IPS DF 6.9 (cell line): ENCODE measurements at regions not wholly inside any gene's neighbourhood (a gene's known extent, or its start where the extent isn't known, plus 50 kb on each side); places are given as distances from the start of the nearest gene placed in this dataset.

Experiments used
- DNase-seq: peaks from one replicate; pipeline ENCODE4 v3.0.0-alpha.2; 2013; ENCODE audit warnings: low read depth, low spot score
- H3K27ac ChIP-seq: one replicate; pipeline ENCODE4 v1.5.1; 2013; ENCODE audit warnings: low read length, control low read depth
- H3K27me3 ChIP-seq: 2 replicates; pipeline ENCODE4 v1.6.1; 2013; ENCODE audit warnings: mild to moderate bottlenecking, low read length; ENCODE audit not compliant: control insufficient read depth, insufficient read depth
- H3K36me3 ChIP-seq: 2 replicates; pipeline ENCODE4 v1.6.1; 2013; ENCODE audit warnings: low read length; ENCODE audit not compliant: control insufficient read depth, insufficient read depth
- H3K4me1 ChIP-seq: 2 replicates; pipeline ENCODE4 v1.6.1; 2013; ENCODE audit warnings: low read length; ENCODE audit not compliant: control insufficient read depth, insufficient read depth
- H3K4me3 ChIP-seq: 2 replicates; pipeline ENCODE4 v1.5.1; 2013; ENCODE audit warnings: mild to moderate bottlenecking, low read length
- H3K9me3 ChIP-seq: 2 replicates; pipeline ENCODE4 v1.6.1; 2013; ENCODE audit warnings: low read length, inconsistent platforms; ENCODE audit not compliant: control insufficient read depth, insufficient read depth
- WGBS: extraction: QIAGEN DNeasy Blood & Tissue Kit; methylation state at CpG from one replicate; pipeline ENCODE4 v1.1.7; 2013; ENCODE audit warnings: mixed read lengths, missing lambda C conversion rate; ENCODE audit not compliant: insufficient read length, insufficient coverage; 5-methylcytosine and 5-hydroxymethylcytosine counted together

DNA sequence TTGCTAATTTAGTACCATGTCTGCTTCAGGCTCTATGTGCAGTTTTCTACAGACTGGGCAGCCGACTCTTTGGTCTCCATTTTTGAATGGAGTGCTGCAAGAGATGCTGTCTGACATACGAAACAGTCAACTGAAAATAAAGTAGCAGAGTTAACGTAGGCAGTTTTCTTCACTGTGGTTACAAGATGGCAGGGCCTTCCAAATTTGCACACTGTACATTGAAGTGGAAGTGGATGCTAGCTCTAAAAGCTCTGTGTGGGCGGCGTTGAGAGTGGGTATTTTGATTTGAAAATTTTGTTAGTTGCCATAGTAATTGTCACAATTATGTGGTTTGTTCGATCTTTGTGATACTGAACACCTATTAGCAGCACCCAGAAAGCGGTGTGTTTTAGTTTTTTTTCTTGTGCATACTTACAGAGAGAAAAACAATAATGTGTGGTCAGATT, 154.9 kb upstream of the ATP2B1 start:
- Histone ChIP-seq H3K36me3 (no peaks in the 10 kb centered on the region), H3K9me3 (no peaks in the 10 kb centered on the region), H3K27me3 (peaks cover 11% of the 10 kb centered on the region; the same call in 1 of the 2 replicates), H3K27ac (no peak overlapping the region), H3K4me1 (no peaks in the 10 kb centered on the region), H3K4me3 (no peak overlapping the region)
- no peak for DNase-seq
- no CpG with 5 or more reads among the region's 7 CpGs for WGBS

GRCh38 chr12:89862511-89863445, 154.1 kb upstream of the ATP2B1 start:
- no peak for DNase-seq
- no peak overlapping the region for H3K27ac ChIP-seq
- H3K4me1 ChIP-seq = no peaks in the 10 kb centered on the region
- H3K9me3 ChIP-seq = no peaks in the 10 kb centered on the region
- H3K36me3 ChIP-seq = no peaks in the 10 kb centered on the region
- peaks cover 11% of the 10 kb centered on the region; the same call in 1 of the 2 replicates for H3K27me3 ChIP-seq
- no peak overlapping the region for H3K4me3 ChIP-seq
- WGBS = no CpG with 5 or more reads among the region's 7 CpGs

- Histone ChIP-seq H3K27ac (no peak overlapping the region), H3K9me3 (no peaks in the 10 kb centered on the region), H3K36me3 (no peaks in the 10 kb centered on the region), H3K4me1 (no peaks in the 10 kb centered on the region), H3K27me3 (peaks cover 11% of the 10 kb centered on the region; the same call in 1 of the 2 replicates), H3K4me3 (no peak overlapping the region)
- WGBS = no CpG with 5 or more reads among the region's 3 CpGs
- DNase-seq = no peak
These were observed 152.4 kb upstream of the ATP2B1 start for GRCh38 chr12:89861086-89861485.

- H3K27ac ChIP-seq = no peak overlapping the region
- DNase-seq = no peak
- H3K4me1 ChIP-seq = no peaks in the 10 kb centered on the region
- H3K27me3 ChIP-seq = peaks cover 5% of the 10 kb centered on the region; the same call in 1 of the 2 replicates
- no peaks in the 10 kb centered on the region for H3K9me3 ChIP-seq
- no peaks in the 10 kb centered on the region for H3K36me3 ChIP-seq
- WGBS = 100% methylated on average over 1 of the region's 1 CpG
- H3K4me3 ChIP-seq = no peak overlapping the region
These were observed 151.0 kb upstream of the ATP2B1 start for GRCh38 chr12:89859508-89860220.

DNA sequence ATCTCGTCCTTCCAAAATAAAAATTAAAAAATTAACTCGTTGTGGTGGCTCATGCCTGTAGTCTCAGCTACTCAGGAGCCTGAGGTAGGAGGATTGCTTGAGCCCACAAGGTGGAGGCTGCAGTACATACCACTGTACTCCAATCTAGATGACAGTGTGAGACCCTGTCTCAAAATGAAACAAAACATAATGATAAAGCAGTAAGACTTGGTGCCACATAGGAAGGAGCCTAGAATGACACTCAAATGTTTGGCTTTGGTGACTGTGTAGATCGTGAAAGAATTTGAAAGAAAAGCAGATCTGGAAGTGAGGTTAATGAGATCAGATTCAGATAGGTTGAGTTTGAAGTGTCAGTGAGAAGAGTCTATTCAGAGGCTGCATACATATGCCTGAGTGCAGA, 150.1 kb upstream of the ATP2B1 start:
- H3K27me3 ChIP-seq = peaks cover 5% of the 10 kb centered on the region; the same call in 1 of the 2 replicates
- DNase-seq = no peak
- no peaks in the 10 kb centered on the region for H3K4me1 ChIP-seq
- H3K27ac ChIP-seq = no peak overlapping the region
- no CpG with 5 or more reads among the region's 3 CpGs for WGBS
- H3K36me3 ChIP-seq = no peaks in the 10 kb centered on the region
- H3K4me3 ChIP-seq = no peak overlapping the region
- no peaks in the 10 kb centered on the region for H3K9me3 ChIP-seq

DNA sequence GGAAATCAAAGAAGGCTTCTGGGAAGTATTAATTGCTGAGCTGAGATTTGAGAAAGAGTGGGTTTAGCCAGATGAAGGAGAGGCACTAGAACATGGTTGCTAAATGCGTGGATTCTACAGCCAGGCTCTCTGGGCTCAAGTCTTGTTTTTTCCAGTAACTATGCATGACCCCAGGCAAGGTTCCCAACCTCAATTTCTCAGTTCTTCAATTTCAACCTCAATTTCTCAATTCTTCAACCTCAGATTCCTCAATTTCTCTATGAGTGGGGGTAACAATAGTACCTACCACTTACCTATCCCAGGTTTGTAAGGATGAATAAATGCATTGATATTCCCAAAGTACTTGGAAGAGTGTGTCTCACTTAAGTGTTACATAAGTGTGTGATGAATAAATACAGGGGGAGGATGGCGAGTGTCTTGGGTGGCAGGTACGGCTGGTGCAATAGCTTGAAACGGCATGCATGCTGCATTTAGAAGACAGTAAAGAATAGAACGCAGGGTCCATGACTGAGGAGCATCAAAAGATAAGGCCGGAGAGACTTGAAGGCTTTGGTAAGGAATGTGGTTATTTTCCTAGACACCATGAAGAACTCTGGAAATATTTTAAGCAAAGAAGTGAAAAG, 149.1 kb upstream of the ATP2B1 start:
- DNase-seq = no peak
- WGBS = no CpG with 5 or more reads among the region's 6 CpGs
- peaks cover 3% of the 10 kb centered on the region; the same call in 1 of the 2 replicates for H3K27me3 ChIP-seq
- no peaks in the 10 kb centered on the region for H3K36me3 ChIP-seq
- no peak overlapping the region for H3K4me3 ChIP-seq
- no peaks in the 10 kb centered on the region for H3K4me1 ChIP-seq
- no peak overlapping the region for H3K27ac ChIP-seq
- H3K9me3 ChIP-seq = no peaks in the 10 kb centered on the region

DNA sequence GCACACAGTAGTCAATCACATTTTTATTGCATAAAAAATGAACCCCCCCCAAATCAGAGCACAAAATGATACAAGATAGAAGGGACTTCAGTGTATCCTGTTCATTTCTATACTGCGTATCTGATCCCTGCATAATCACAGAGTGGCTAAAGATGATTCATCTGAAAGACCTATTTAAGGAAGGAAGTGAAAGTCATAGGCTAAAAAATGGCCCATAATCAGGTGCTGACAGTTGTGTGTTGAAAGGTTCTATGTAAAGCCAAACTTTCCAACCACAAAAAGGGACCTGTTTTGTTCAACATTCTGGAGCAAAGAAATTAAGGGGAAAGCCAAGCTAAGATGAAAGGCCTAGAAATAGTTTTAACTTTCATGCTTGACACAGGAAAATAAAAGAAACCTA, 147.8 kb upstream of the ATP2B1 start:
- no peaks in the 10 kb centered on the region for H3K9me3 ChIP-seq
- no peak for DNase-seq
- H3K4me3 ChIP-seq = no peak overlapping the region
- no peaks in the 10 kb centered on the region for H3K4me1 ChIP-seq
- H3K27me3 ChIP-seq = no peaks in the 10 kb centered on the region
- no peak overlapping the region for H3K27ac ChIP-seq
- no CpG with 5 or more reads among the region's 1 CpG for WGBS
- no peaks in the 10 kb centered on the region for H3K36me3 ChIP-seq

DNA sequence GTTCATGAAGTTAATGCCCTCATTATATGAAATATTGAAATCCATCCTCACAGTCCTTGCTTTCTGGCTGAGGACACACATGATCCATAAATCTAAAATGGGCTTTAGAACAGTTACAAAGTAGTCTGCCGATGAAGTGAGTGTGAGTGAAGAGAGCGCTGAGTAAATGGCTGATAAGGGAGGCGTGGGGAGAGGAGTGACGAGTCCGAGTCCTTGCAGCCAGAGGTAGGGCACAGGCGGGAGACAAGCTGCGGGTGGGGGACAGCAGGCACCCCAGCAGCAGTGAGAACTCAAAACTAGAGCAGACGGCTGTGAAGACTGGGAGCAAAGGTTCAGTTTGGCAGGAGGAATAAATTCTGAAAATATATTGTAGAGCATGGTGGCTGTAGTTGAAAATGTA, 140.1 kb upstream of the ATP2B1 start:
- Histone ChIP-seq H3K4me1 (no peaks in the 10 kb centered on the region), H3K4me3 (no peak overlapping the region)

DNA sequence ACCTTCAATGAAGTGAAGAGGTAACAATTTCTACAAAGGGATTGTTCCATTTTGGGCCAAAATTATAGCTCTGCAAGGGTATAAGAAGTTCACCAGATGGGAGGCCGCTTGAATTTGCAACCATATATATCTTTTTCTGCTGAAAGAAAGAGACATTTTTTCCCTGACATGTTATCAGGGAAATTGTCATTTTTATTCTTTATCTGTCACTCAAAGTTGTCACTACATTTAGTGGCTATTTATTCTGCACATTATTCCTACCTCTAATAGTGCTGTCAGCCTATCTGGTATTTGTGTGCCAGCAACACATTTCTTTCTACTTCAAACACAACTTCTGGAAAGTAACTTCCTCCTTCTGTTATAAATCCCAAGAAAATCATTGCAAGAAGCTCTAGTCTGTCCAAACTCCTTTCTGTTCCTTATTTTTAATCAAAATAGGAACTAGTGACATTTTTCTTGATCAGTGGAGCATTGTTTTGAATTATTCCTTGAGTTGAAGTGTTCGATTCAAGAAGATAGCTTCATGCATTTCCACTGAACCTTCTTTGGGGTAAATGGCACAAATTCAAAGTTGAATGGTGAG, 137.9 kb upstream of the ATP2B1 start:
- DNase-seq = no peak
- Histone ChIP-seq H3K27me3 (no peaks in the 10 kb centered on the region; the same call in 1 of the 2 replicates), H3K36me3 (no peaks in the 10 kb centered on the region), H3K27ac (no peak overlapping the region), H3K4me1 (no peaks in the 10 kb centered on the region), H3K9me3 (no peaks in the 10 kb centered on the region), H3K4me3 (no peak overlapping the region)
- WGBS = no CpG with 5 or more reads among the region's 2 CpGs

More for the DNA sequence above, 140.1 kb upstream of the ATP2B1 start:
- no peak overlapping the region for H3K27ac ChIP-seq
- no peaks in the 10 kb centered on the region for H3K9me3 ChIP-seq
- DNase-seq = no peak
- no CpG with 5 or more reads among the region's 8 CpGs for WGBS
- H3K27me3 ChIP-seq = no peaks in the 10 kb centered on the region; the same call in 1 of the 2 replicates
- H3K36me3 ChIP-seq = no peaks in the 10 kb centered on the region

GRCh38 chr12:89845767-89846166, 137.1 kb upstream of the ATP2B1 start:
- no peaks in the 10 kb centered on the region for H3K36me3 ChIP-seq
- no peaks in the 10 kb centered on the region for H3K4me1 ChIP-seq
- no peak for DNase-seq
- H3K27me3 ChIP-seq = no peaks in the 10 kb centered on the region; the same call in 1 of the 2 replicates
- H3K9me3 ChIP-seq = no peaks in the 10 kb centered on the region
- WGBS = no CpG with 5 or more reads among the region's 1 CpG
- no peak overlapping the region for H3K27ac ChIP-seq
- H3K4me3 ChIP-seq = no peak overlapping the region
